ENCODE measurements at regions not wholly inside any gene's neighbourhood (a gene's known extent, or its start where the extent isn't known, plus 50 kb on each side); places are given as distances from the start of the nearest gene placed in this dataset.
A peak's percentile ranks its signal among the peaks of the same experiment; 100 is the strongest.
"Not testable (repeated sequence)": the region's sequence is repeated elsewhere in the genome, so short reads cannot be mapped to it uniquely, and the experiment has no call there.

- H3K4me3 ChIP-seq (ENCODE audit: low read depth, low read length): no peak overlapping the region
- ChIA-PET CTCF (interaction anchor here (1.4 kb wide), 1 partner anchor 8 kb away, joined by 3 read pairs; no protein-coding TSS in a partner anchor), POLR2A (no interaction called here)
- TF ChIP-seq CTCF (IDR thresholded peaks at IDR 0.05; ENCODE audit: insufficient read depth, low read length, missing control alignments): no peak
- DNase-seq (ENCODE audit: low read depth, low spot score): no peak
Measured at GRCh38 chr6:18543051-18543450, 155.9 kb downstream of the RNF144B start.

- DNase-seq (ENCODE audit: low read depth, low spot score); CTCF ChIA-PET; H3K4me3 ChIP-seq (ENCODE audit: low read depth, low read length); POLR2A ChIA-PET: not testable (repeated sequence)
Measured at GRCh38 chr6:18545142-18545541, 158.0 kb downstream of the RNF144B start.

GRCh38 chr6:18545726-18546125, 158.6 kb downstream of the RNF144B start:
- ChIA-PET CTCF (no interaction called here), POLR2A (no interaction called here)

GRCh38 chr6:18550119-18550518, 163.0 kb downstream of the RNF144B start:
- no peak overlapping the region for H3K4me3 ChIP-seq (ENCODE audit: low read depth, low read length)
- ChIA-PET POLR2A (interaction anchor here (0.6 kb wide), 1 partner anchor 290 kb away, joined by 3 read pairs; no protein-coding TSS in a partner anchor), CTCF (no interaction called here)
- no peak for DNase-seq (ENCODE audit: low read depth, low spot score)
- TF ChIP-seq CTCF (IDR thresholded peaks at IDR 0.05; ENCODE audit: insufficient read depth, low read length, missing control alignments): no peak

More at GRCh38 chr6:18545726-18546125, 158.6 kb downstream of the RNF144B start:
- no peak for DNase-seq (ENCODE audit: low read depth, low spot score)
- H3K4me3 ChIP-seq (ENCODE audit: low read depth, low read length): no peak overlapping the region
- no peak for TF ChIP-seq CTCF (IDR thresholded peaks at IDR 0.05; ENCODE audit: insufficient read depth, low read length, missing control alignments)

- ChIA-PET POLR2A (no interaction called here), CTCF (interaction anchor here (1.1 kb wide), 1 partner anchor 9 kb away, joined by 3 read pairs; no protein-coding TSS in a partner anchor)
- no peak for TF ChIP-seq CTCF (IDR thresholded peaks at IDR 0.05; ENCODE audit: insufficient read depth, low read length, missing control alignments)
- DNase-seq (ENCODE audit: low read depth, low spot score): peak; percentile 28
- H3K4me3 ChIP-seq (ENCODE audit: low read depth, low read length): no peak overlapping the region
Measured at GRCh38 chr6:18551228-18551627, 164.1 kb downstream of the RNF144B start.

GRCh38 chr6:18555750-18556149, 168.6 kb downstream of the RNF144B start:
- ChIA-PET CTCF (no interaction called here), POLR2A (no interaction called here)
- no peak for DNase-seq (ENCODE audit: low read depth, low spot score)
- no peak for TF ChIP-seq CTCF (IDR thresholded peaks at IDR 0.05; ENCODE audit: insufficient read depth, low read length, missing control alignments)
- H3K4me3 ChIP-seq (ENCODE audit: low read depth, low read length): no peak overlapping the region

- H3K4me3 ChIP-seq (ENCODE audit: low read depth, low read length): no peak overlapping the region
- no peak for TF ChIP-seq CTCF (IDR thresholded peaks at IDR 0.05; ENCODE audit: insufficient read depth, low read length, missing control alignments)
- no peak for DNase-seq (ENCODE audit: low read depth, low spot score)
- POLR2A ChIA-PET: no interaction called here
- CTCF ChIA-PET: no interaction called here
Measured at GRCh38 chr6:18561037-18561750, 174.0 kb downstream of the RNF144B start.

Measured in AG04449 (cell line).